H1 (cell line): ENCODE measurements at regions not wholly inside any gene's neighbourhood (a gene's known extent, or its start where the extent isn't known, plus 50 kb on each side); places are given as distances from the start of the nearest gene placed in this dataset.

Experiments
- BACH1 ChIP-seq: IDR thresholded peaks from 2 replicates; pipeline ENCODE4 v1.6.1; 2012; ENCODE audit warnings: low read length, improper control_type of control experiment
- CHD7 ChIP-seq: fragments of 300-600 bp; sonication (generic); IDR thresholded peaks from 2 replicates; pipeline ENCODE4 v1.7.1; 2012; ENCODE audit warnings: low read length, moderate library complexity, mild to moderate bottlenecking, inconsistent platforms; ENCODE audit not compliant: insufficient replicate concordance
- GTF2F1 ChIP-seq: IDR thresholded peaks from 2 replicates; pipeline ENCODE4 v1.6.1; 2012; ENCODE audit warnings: low read depth, low read length, improper control_type of control experiment, borderline replicate concordance
- PHF8 ChIP-seq: fragments of 200-600 bp; sonication (generic); conservative IDR thresholded peaks from 2 replicates; pipeline ENCODE4 v1.7.1; 2012; ENCODE audit warnings: low read depth, mild to moderate bottlenecking, inconsistent platforms, low read length, moderate library complexity

- TF ChIP-seq CHD7 (peak; percentile 65), GTF2F1 (no peak), BACH1 (no peak), PHF8 (no peak)
Observed at GRCh38 chr13:64529874-64530485, 2700.2 kb downstream of the PCDH9 start (continued).
